IMR-90 (cell line): ENCODE measurements at regions not wholly inside any gene's neighbourhood (a gene's known extent, or its start where the extent isn't known, plus 50 kb on each side); places are given as distances from the start of the nearest gene placed in this dataset.

ENCODE experiments used
- ATAC-seq: fragments of 200-7000 bp; cut with Tn5 transposase; 2 replicates; pipeline ENCODE4 v1.9.1; 2020; ENCODE audit warnings: low read depth, mild to moderate bottlenecking, moderate library complexity
- BruUV-seq: library from RNA; stranded (reverse); fragments of 400-500 nt; replicated peaks from 2 replicates; lab custom pipeline; 2021; lab: Mats Ljungman, UMichigan
- CTCF ChIA-PET: fragments of 300-600 bp; formaldehyde crosslinking; extraction: SDS; loops from one replicate; lab custom pipeline; 2021; ENCODE audit warnings: antibody characterized with exemption; lab: Yijun Ruan, JAX
- POLR2A ChIA-PET: fragments of 300-600 bp; sonication (Branson Sonifier 250); formaldehyde crosslinking; loops from one replicate; lab custom pipeline; 2022; ENCODE audit warnings: antibody characterized with exemption; ENCODE audit not compliant: unreplicated experiment; lab: Charles Lee
- DNase-seq: peaks from one replicate; pipeline ENCODE4 v3.0.0; 2013
- H2AFZ ChIP-seq: replicated peaks from 2 replicates; pipeline ENCODE3; 2013; ENCODE audit warnings: low read length, mild to moderate bottlenecking; ENCODE audit not compliant: poor library complexity
- H2AK5ac ChIP-seq: 2 replicates; pipeline ENCODE4 v1.6.1; 2013; ENCODE audit warnings: low read depth, low read length, inconsistent platforms
- H2AK9ac ChIP-seq: replicated peaks from 2 replicates; pipeline ENCODE3; 2013; ENCODE audit warnings: mild to moderate bottlenecking, low read depth, low read length, moderate library complexity; ENCODE audit not compliant: poor library complexity
- H2BK120ac ChIP-seq: 2 replicates; pipeline ENCODE4 v1.6.1; 2013; ENCODE audit warnings: low read depth, low read length, inconsistent platforms
- H2BK15ac ChIP-seq: 3 replicates; pipeline ENCODE4 v1.6.1; 2013; ENCODE audit warnings: low read depth, low read length, inconsistent platforms
- H2BK20ac ChIP-seq: 2 replicates; pipeline ENCODE4 v1.6.1; 2013; ENCODE audit warnings: low read depth, mild to moderate bottlenecking, inconsistent platforms, low read length, moderate library complexity
- H2BK5ac ChIP-seq: 2 replicates; pipeline ENCODE4 v1.6.1; 2013; ENCODE audit warnings: mild to moderate bottlenecking, low read depth, low read length, inconsistent platforms; ENCODE audit not compliant: poor library complexity, severe bottlenecking
- H3K14ac ChIP-seq: replicated peaks from 2 replicates; pipeline ENCODE4 v1.6.1; 2013; ENCODE audit warnings: low read depth, low read length, inconsistent platforms
- H3K18ac ChIP-seq: 2 replicates; pipeline ENCODE4 v1.6.1; 2013; ENCODE audit warnings: low read depth, low read length, control low read depth
- H3K23ac ChIP-seq: 2 replicates; pipeline ENCODE4 v1.6.1; 2013; ENCODE audit warnings: low read depth, low read length, inconsistent platforms
- H3K27ac ChIP-seq: 2 replicates; pipeline ENCODE4 v1.5.1; 2013; ENCODE audit warnings: mild to moderate bottlenecking, control low read depth, low read length; ENCODE audit not compliant: insufficient read depth
- H3K27me3 ChIP-seq: 2 replicates; pipeline ENCODE4 v1.6.1; 2013; ENCODE audit warnings: low read length; ENCODE audit not compliant: control insufficient read depth, insufficient read depth
- H3K36me3 ChIP-seq: 2 replicates; pipeline ENCODE4 v1.6.1; 2013; ENCODE audit warnings: low read length, mixed read lengths; ENCODE audit not compliant: control insufficient read depth, insufficient read depth
- H3K4ac ChIP-seq: 2 replicates; pipeline ENCODE4 v1.6.1; 2013; ENCODE audit warnings: low read depth, low read length, inconsistent platforms
- H3K4me1 ChIP-seq: 2 replicates; pipeline ENCODE4 v1.6.1; 2013; ENCODE audit warnings: low read length, mixed read lengths; ENCODE audit not compliant: control insufficient read depth, insufficient read depth
- H3K4me2 ChIP-seq: 2 replicates; pipeline ENCODE4 v1.6.1; 2013; ENCODE audit warnings: low read depth, mild to moderate bottlenecking, control low read depth, low read length, moderate library complexity
- H3K4me3 ChIP-seq: 2 replicates; pipeline ENCODE4 v1.5.1; 2013; ENCODE audit warnings: low read depth, mild to moderate bottlenecking, control low read depth, low read length, moderate library complexity; ENCODE audit not compliant: insufficient read depth
- H3K56ac ChIP-seq: 2 replicates; pipeline ENCODE4 v1.6.1; 2013; ENCODE audit warnings: low read length, inconsistent platforms; ENCODE audit not compliant: insufficient read depth; ENCODE audit errors: extremely low read depth
- H3K79me1 ChIP-seq, 2 experiments: 2 replicates each; pipeline ENCODE4 v1.6.1; 2013; ENCODE audit warnings: low read length in 2 of 2, inconsistent platforms in 1 of 2, low read depth in 1 of 2
- H3K9ac ChIP-seq: 2 replicates; pipeline ENCODE4 v1.6.1; 2013; ENCODE audit warnings: low read depth, low read length, control low read depth
- H3K9me1 ChIP-seq: 2 replicates; pipeline ENCODE4 v1.6.1; 2013; ENCODE audit warnings: low read length, inconsistent platforms; ENCODE audit not compliant: insufficient read depth
- H3K9me3 ChIP-seq: 2 replicates; pipeline ENCODE4 v1.6.1; 2013; ENCODE audit warnings: low read length; ENCODE audit not compliant: control insufficient read depth, insufficient read depth
- H4K20me1 ChIP-seq: 2 replicates; pipeline ENCODE4 v1.6.1; 2013; ENCODE audit warnings: low read length, inconsistent platforms; ENCODE audit not compliant: insufficient read depth
- H4K5ac ChIP-seq: 2 replicates; pipeline ENCODE4 v1.6.1; 2013; ENCODE audit warnings: mild to moderate bottlenecking, low read depth, low read length, control low read depth
- H4K8ac ChIP-seq, 2 experiments: 2 replicates each; pipeline ENCODE4 v1.6.1; 2013; ENCODE audit warnings: low read depth in 2 of 2, low read length in 2 of 2, control low read depth in 1 of 2, inconsistent platforms in 1 of 2
- H4K91ac ChIP-seq: 2 replicates; pipeline ENCODE4 v1.6.1; 2013; ENCODE audit warnings: low read depth, low read length, inconsistent platforms; ENCODE audit not compliant: insufficient read depth
- BHLHE40 ChIP-seq: fragments of 150-350 bp; IDR thresholded peaks from 2 replicates; pipeline ENCODE4 v1.6.1; 2016; ENCODE audit warnings: mild to moderate bottlenecking, low read depth, low read length
- CEBPB ChIP-seq: IDR thresholded peaks from 2 replicates; pipeline ENCODE4 v1.6.1; 2012; ENCODE audit warnings: low read depth, low read length, improper control_type of control experiment
- CHD1 ChIP-seq: IDR thresholded peaks from 2 replicates; pipeline ENCODE4 v1.6.1; 2012; ENCODE audit warnings: low read depth, low read length, improper control_type of control experiment
- FOS ChIP-seq: fragments of 150-350 bp; IDR thresholded peaks from 2 replicates; pipeline ENCODE4 v1.6.1; 2016; ENCODE audit warnings: low read depth, low read length
- MAFK ChIP-seq: IDR thresholded peaks from 2 replicates; pipeline ENCODE4 v1.6.1; 2012; ENCODE audit warnings: low read depth, low read length, improper control_type of control experiment
- MAZ ChIP-seq: IDR thresholded peaks from 2 replicates; pipeline ENCODE4 v1.6.1; 2012; ENCODE audit warnings: low read depth, mild to moderate bottlenecking, low read length, improper control_type of control experiment, moderate library complexity, borderline replicate concordance
- MXI1 ChIP-seq: IDR thresholded peaks from 2 replicates; pipeline ENCODE4 v1.6.1; 2012; ENCODE audit warnings: low read depth, mild to moderate bottlenecking, low read length, moderate library complexity, borderline replicate concordance
- NFE2L2 ChIP-seq: fragments of 150-350 bp; IDR thresholded peaks from 2 replicates; pipeline ENCODE4 v1.6.1; 2016; ENCODE audit warnings: low read depth, mild to moderate bottlenecking, low read length
- POLR2A ChIP-seq: IDR thresholded peaks from 2 replicates; pipeline ENCODE4 v1.6.1; 2012; ENCODE audit warnings: mild to moderate bottlenecking, low read depth, low read length
- RAD21 ChIP-seq: IDR thresholded peaks from 2 replicates; pipeline ENCODE4 v1.6.1; 2012; ENCODE audit warnings: low read length, improper control_type of control experiment
- RCOR1 ChIP-seq: IDR thresholded peaks from 2 replicates; pipeline ENCODE4 v1.6.1; 2012; ENCODE audit warnings: mild to moderate bottlenecking, low read length, improper control_type of control experiment; ENCODE audit not compliant: insufficient replicate concordance
- RFX5 ChIP-seq: IDR thresholded peaks from 2 replicates; pipeline ENCODE4 v1.8.0; 2012; ENCODE audit warnings: low read depth, mild to moderate bottlenecking, low read length, moderate library complexity
- SMC3 ChIP-seq: fragments of 150-350 bp; IDR thresholded peaks from 2 replicates; pipeline ENCODE4 v1.6.1; 2016; ENCODE audit warnings: low read depth, mild to moderate bottlenecking, antibody characterized with exemption, low read length, moderate library complexity
- WGBS, 2 experiments: methylation state at CpG; one replicate each; pipeline versions ENCODE4 v1.1.5 to v1.1.7; 2013; ENCODE audit warnings: missing lambda C conversion rate in 2 of 2; ENCODE audit not compliant: insufficient read length in 1 of 2; ENCODE audit errors: extremely low coverage in 2 of 2; 5-methylcytosine and 5-hydroxymethylcytosine counted together
- dilution Hi-C: fragments of 300-500 bp; cut with HindIII; formaldehyde crosslinking; loops from one replicate; pipeline ENCODE4 v1.14.3; 2018; ENCODE audit warnings: low sequenced_read_pairs; ENCODE audit not compliant: unreplicated experiment
- in situ Hi-C: fragments of 300-500 bp; cut with MboI; formaldehyde crosslinking; loops from 3 replicates; pipeline ENCODE4 v1.14.3; 2019; ENCODE audit warnings: low sequenced_read_pairs, inconsistent platforms, mixed read lengths
- intact Hi-C: fragments of 100-400 bp; cut with micrococcal nuclease; formaldehyde crosslinking; loops from 2 replicates; pipeline ENCODE4 v1.10.0; 2022
- TF ChIP-seq, protein P1 (sequence below): fragments of 150-350 bp; IDR thresholded peaks from 2 replicates; pipeline ENCODE4 v1.6.1; 2016; ENCODE audit warnings: low read depth, mild to moderate bottlenecking, low read length, moderate library complexity, borderline replicate concordance
- TF ChIP-seq, protein P2 (sequence below): fragments of 150-350 bp; IDR thresholded peaks from 2 replicates; pipeline ENCODE4 v1.6.1; 2017; ENCODE audit warnings: mild to moderate bottlenecking, antibody characterized with exemption, low read length, low read depth
- TF ChIP-seq, protein P3 (sequence below): conservative IDR thresholded peaks from 2 replicates; pipeline ENCODE4 v1.5.1; 2012; ENCODE audit warnings: mild to moderate bottlenecking, low read depth, low read length, improper control_type of control experiment

DNA sequence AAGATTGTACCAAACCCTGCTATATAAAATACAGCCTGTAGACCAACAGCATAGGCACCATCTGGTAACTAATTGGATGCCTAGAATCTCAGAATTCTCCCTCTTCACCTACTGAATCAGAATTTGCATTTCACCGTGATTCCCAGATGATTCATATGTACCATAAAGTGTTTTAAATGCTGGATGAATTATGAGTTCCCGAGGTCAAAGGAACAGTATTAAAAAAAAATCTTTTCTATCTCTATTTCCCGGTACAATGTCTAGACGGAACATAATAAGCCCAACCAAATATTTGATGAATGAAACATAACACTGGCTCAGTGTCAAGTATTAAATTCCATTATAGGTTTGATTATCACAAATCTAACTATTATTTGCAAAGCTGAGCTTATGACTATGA is 280.0 kb downstream of the ANKRD50 start:
- H3K56ac ChIP-seq: no peak overlapping the region
- H3K9ac ChIP-seq: no peak overlapping the region
- dilution Hi-C loops: no loop called here
- H4K20me1 ChIP-seq: no peaks in the 10 kb centered on the region
- DNase-seq: peak; percentile 27
- no peaks in the 10 kb centered on the region for H3K36me3 ChIP-seq
- H3K27ac ChIP-seq: no peak overlapping the region
- H3K27me3 ChIP-seq: no peaks in the 10 kb centered on the region
- ChIA-PET CTCF (no interaction called here), POLR2A (no interaction called here)
- no peak overlapping the region for H2AK5ac ChIP-seq
- BruUV-seq: no TSS peak
- H4K91ac ChIP-seq: no peak overlapping the region
- no peaks in the 10 kb centered on the region for H3K9me3 ChIP-seq
- in situ Hi-C loops: no loop called here
- no peak overlapping the region for H2AFZ ChIP-seq
- H4K5ac ChIP-seq: no peak overlapping the region
- no peak overlapping the region for H2BK5ac ChIP-seq
- H2AK9ac ChIP-seq: no peak overlapping the region
- peaks cover 4% of the 10 kb centered on the region for H3K9me1 ChIP-seq
- H2BK15ac ChIP-seq: no peak overlapping the region
- H2BK120ac ChIP-seq: no peak overlapping the region
- no peak overlapping the region for H3K4me3 ChIP-seq
- intact Hi-C loops: no loop called here
- H3K18ac ChIP-seq: no peak overlapping the region; the same call in 1 of the 2 replicates
- no peaks in the 10 kb centered on the region for H3K79me1 ChIP-seq
- peaks cover 2% of the 10 kb centered on the region for H3K4me1 ChIP-seq
- WGBS, 2 experiments: no CpG with 5 or more reads among the region's 4 CpGs
- TF ChIP-seq, protein P1, sequence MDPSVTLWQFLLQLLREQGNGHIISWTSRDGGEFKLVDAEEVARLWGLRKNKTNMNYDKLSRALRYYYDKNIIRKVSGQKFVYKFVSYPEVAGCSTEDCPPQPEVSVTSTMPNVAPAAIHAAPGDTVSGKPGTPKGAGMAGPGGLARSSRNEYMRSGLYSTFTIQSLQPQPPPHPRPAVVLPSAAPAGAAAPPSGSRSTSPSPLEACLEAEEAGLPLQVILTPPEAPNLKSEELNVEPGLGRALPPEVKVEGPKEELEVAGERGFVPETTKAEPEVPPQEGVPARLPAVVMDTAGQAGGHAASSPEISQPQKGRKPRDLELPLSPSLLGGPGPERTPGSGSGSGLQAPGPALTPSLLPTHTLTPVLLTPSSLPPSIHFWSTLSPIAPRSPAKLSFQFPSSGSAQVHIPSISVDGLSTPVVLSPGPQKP: no peak
- TF ChIP-seq RAD21 (no peak), CHD1 (no peak), FOS (no peak), MAFK (no peak), RCOR1 (no peak), MAZ (no peak), POLR2A (no peak), MXI1 (no peak), SMC3 (no peak), BHLHE40 (no peak), CEBPB (no peak), NFE2L2 (no peak), RFX5 (no peak)
- TF ChIP-seq, protein P2, sequence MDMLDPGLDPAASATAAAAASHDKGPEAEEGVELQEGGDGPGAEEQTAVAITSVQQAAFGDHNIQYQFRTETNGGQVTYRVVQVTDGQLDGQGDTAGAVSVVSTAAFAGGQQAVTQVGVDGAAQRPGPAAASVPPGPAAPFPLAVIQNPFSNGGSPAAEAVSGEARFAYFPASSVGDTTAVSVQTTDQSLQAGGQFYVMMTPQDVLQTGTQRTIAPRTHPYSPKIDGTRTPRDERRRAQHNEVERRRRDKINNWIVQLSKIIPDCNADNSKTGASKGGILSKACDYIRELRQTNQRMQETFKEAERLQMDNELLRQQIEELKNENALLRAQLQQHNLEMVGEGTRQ: no peak
- TF ChIP-seq, protein P3, sequence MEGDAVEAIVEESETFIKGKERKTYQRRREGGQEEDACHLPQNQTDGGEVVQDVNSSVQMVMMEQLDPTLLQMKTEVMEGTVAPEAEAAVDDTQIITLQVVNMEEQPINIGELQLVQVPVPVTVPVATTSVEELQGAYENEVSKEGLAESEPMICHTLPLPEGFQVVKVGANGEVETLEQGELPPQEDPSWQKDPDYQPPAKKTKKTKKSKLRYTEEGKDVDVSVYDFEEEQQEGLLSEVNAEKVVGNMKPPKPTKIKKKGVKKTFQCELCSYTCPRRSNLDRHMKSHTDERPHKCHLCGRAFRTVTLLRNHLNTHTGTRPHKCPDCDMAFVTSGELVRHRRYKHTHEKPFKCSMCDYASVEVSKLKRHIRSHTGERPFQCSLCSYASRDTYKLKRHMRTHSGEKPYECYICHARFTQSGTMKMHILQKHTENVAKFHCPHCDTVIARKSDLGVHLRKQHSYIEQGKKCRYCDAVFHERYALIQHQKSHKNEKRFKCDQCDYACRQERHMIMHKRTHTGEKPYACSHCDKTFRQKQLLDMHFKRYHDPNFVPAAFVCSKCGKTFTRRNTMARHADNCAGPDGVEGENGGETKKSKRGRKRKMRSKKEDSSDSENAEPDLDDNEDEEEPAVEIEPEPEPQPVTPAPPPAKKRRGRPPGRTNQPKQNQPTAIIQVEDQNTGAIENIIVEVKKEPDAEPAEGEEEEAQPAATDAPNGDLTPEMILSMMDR: no peak
- no peak overlapping the region for H3K23ac ChIP-seq
- no peak overlapping the region for H3K4me2 ChIP-seq
- no peak overlapping the region for H4K8ac ChIP-seq
- H3K14ac ChIP-seq: no peak overlapping the region
- no peak for ATAC-seq
- H2BK20ac ChIP-seq: no peak overlapping the region
- no peak overlapping the region for H3K4ac ChIP-seq
